OCI-LY3 (cell line): ENCODE measurements at regions not wholly inside any gene's neighbourhood (a gene's known extent, or its start where the extent isn't known, plus 50 kb on each side); places are given as distances from the start of the nearest gene placed in this dataset.
"Not testable (repeated sequence)": the region's sequence is repeated elsewhere in the genome, so short reads cannot be mapped to it uniquely, and the experiment has no call there.

Source experiments
- H2AFZ ChIP-seq: fragments of 200-600, 300-600 bp; shearing (Covaris generic); 2 replicates; pipeline ENCODE4 v1.6.0; 2014; ENCODE audit warnings: antibody characterized with exemption, low read depth, low read length
- H3K27ac ChIP-seq: fragments of 200-600, 300-600 bp; sonication (generic); 2 replicates; pipeline ENCODE4 v1.5.1; 2014; ENCODE audit warnings: mild to moderate bottlenecking, low read length, moderate library complexity, mixed read lengths
- H3K27me3 ChIP-seq: fragments of 200-600, 300-600 bp; sonication (generic); 2 replicates; pipeline ENCODE4 v1.6.1; 2014; ENCODE audit warnings: low read depth, low read length, mixed read lengths
- H3K36me3 ChIP-seq: fragments of 200-600, 300-600 bp; sonication (generic); replicated peaks from 2 replicates; pipeline ENCODE3; 2014; ENCODE audit warnings: low read depth, low read length, mixed read lengths
- H3K4me1 ChIP-seq: fragments of 300-600, 200-600 bp; sonication (generic); 2 replicates; pipeline ENCODE4 v1.6.1; 2014; ENCODE audit warnings: low read length, mixed read lengths
- H3K4me2 ChIP-seq: fragments of 200-600, 300-600 bp; sonication (generic); 2 replicates; pipeline ENCODE4 v1.6.1; 2014; ENCODE audit warnings: low read length, mixed read lengths
- H3K4me3 ChIP-seq: fragments of 300-600, 200-600 bp; sonication (generic); 2 replicates; pipeline ENCODE4 v1.5.1; 2014; ENCODE audit warnings: antibody characterized with exemption, mild to moderate bottlenecking, low read length, moderate library complexity
- H3K79me2 ChIP-seq: fragments of 300-600, 200-600 bp; shearing (Covaris generic); 2 replicates; pipeline ENCODE4 v1.6.1; 2014; ENCODE audit warnings: mild to moderate bottlenecking, low read length, mixed read lengths
- H3K9ac ChIP-seq: fragments of 300-600, 200-600 bp; shearing (Covaris generic); 2 replicates; pipeline ENCODE4 v1.6.0; 2014; ENCODE audit warnings: mild to moderate bottlenecking, low read length, moderate library complexity
- H3K9me3 ChIP-seq: fragments of 200-600, 300-600 bp; shearing (Covaris generic); 2 replicates; pipeline ENCODE4 v1.6.1; 2014; ENCODE audit warnings: low read length, mixed read lengths; ENCODE audit not compliant: insufficient read depth
- H4K20me1 ChIP-seq: fragments of 200-600, 300-600 bp; sonication (generic); 2 replicates; pipeline ENCODE4 v1.6.1; 2016; ENCODE audit warnings: low read length, mixed read lengths; ENCODE audit not compliant: insufficient read depth
- EZH2phosphoT487 ChIP-seq: fragments of 200-600 bp; shearing (Covaris generic); IDR thresholded peaks from 2 replicates; pipeline ENCODE4 v1.6.1; 2018; ENCODE audit warnings: antibody characterized with exemption, mixed run types, low read depth
- TF ChIP-seq, protein P1 (sequence below): fragments of 200-600, 300-600 bp; sonication (generic); IDR thresholded peaks from 2 replicates; pipeline ENCODE4 v1.5.1; 2014; ENCODE audit warnings: antibody characterized with exemption, low read length, low read depth

DNA sequence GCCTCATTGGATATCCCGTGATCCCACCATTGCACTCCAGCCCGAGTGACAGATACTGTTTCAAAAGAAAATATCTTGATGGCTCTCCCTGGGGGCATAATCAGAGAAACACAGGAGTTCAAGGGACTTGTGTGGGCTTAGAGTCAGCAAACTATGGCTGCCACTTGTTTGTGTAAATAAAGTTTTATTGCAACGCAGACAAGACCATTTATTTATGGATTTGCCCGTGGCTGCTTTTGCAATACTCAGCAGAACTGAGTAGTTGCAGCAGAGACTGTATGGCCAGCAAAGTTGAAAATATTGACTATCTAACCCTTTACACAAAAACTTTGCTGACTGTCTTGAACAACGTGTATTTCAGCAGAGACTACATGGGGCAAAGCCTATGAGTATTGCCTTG is 75.5 kb upstream of the GPRC5B start:
- TF ChIP-seq EZH2phosphoT487, result no peak
- TF ChIP-seq, protein P1, sequence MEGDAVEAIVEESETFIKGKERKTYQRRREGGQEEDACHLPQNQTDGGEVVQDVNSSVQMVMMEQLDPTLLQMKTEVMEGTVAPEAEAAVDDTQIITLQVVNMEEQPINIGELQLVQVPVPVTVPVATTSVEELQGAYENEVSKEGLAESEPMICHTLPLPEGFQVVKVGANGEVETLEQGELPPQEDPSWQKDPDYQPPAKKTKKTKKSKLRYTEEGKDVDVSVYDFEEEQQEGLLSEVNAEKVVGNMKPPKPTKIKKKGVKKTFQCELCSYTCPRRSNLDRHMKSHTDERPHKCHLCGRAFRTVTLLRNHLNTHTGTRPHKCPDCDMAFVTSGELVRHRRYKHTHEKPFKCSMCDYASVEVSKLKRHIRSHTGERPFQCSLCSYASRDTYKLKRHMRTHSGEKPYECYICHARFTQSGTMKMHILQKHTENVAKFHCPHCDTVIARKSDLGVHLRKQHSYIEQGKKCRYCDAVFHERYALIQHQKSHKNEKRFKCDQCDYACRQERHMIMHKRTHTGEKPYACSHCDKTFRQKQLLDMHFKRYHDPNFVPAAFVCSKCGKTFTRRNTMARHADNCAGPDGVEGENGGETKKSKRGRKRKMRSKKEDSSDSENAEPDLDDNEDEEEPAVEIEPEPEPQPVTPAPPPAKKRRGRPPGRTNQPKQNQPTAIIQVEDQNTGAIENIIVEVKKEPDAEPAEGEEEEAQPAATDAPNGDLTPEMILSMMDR, result no peak
- H3K9ac ChIP-seq, result no peak overlapping the region
- H4K20me1 ChIP-seq, result no peaks in the 10 kb centered on the region
- no peak overlapping the region for H3K27ac ChIP-seq
- H3K4me1 ChIP-seq, result no peaks in the 10 kb centered on the region
- no peak overlapping the region for H3K4me2 ChIP-seq
- no peaks in the 10 kb centered on the region for H3K79me2 ChIP-seq
- H3K9me3 ChIP-seq, result no peaks in the 10 kb centered on the region
- no peak overlapping the region for H2AFZ ChIP-seq
- H3K27me3 ChIP-seq, result peaks cover 40% of the 10 kb centered on the region
- no peaks in the 10 kb centered on the region for H3K36me3 ChIP-seq
- no peak overlapping the region for H3K4me3 ChIP-seq

GRCh38 chr16:19959736-19960135 is 75.1 kb upstream of the GPRC5B start:
- no peaks in the 10 kb centered on the region for H3K4me1 ChIP-seq
- no peaks in the 10 kb centered on the region for H3K36me3 ChIP-seq
- H3K4me3 ChIP-seq, result no peak overlapping the region
- H3K27ac ChIP-seq, result no peak overlapping the region
- H4K20me1 ChIP-seq, result no peaks in the 10 kb centered on the region
- no peak for TF ChIP-seq EZH2phosphoT487
- TF ChIP-seq, protein P1, result no peak
- no peaks in the 10 kb centered on the region for H3K79me2 ChIP-seq
- peaks cover 40% of the 10 kb centered on the region for H3K27me3 ChIP-seq
- no peak overlapping the region for H2AFZ ChIP-seq
- no peaks in the 10 kb centered on the region for H3K9me3 ChIP-seq
- no peak overlapping the region for H3K9ac ChIP-seq
- H3K4me2 ChIP-seq, result no peak overlapping the region

DNA sequence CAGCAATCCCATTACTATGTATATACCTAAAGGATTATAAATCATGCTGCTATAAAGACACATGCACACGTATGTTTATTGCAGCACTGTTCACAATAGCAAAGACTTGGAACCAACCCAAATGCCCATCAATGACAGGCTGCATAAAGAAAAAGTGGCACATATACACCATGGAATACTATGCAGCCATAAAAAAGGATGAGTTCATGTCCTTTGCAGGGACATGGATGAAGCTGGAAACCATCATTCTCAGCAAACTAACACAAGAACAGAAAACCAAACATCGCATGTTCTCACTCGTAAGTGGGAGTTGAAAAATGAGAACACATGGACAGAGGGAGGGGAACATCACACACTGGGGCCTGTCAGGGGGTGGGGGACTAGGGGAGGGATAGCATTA is 71.2 kb upstream of the GPRC5B start:
- H2AFZ ChIP-seq, H3K4me1 ChIP-seq, H3K27ac ChIP-seq, H3K4me3 ChIP-seq, H3K9me3 ChIP-seq, H3K4me2 ChIP-seq, H3K36me3 ChIP-seq, H3K79me2 ChIP-seq, H4K20me1 ChIP-seq, H3K9ac ChIP-seq: not testable (repeated sequence)
- peaks cover 38% of the 10 kb centered on the region for H3K27me3 ChIP-seq

DNA sequence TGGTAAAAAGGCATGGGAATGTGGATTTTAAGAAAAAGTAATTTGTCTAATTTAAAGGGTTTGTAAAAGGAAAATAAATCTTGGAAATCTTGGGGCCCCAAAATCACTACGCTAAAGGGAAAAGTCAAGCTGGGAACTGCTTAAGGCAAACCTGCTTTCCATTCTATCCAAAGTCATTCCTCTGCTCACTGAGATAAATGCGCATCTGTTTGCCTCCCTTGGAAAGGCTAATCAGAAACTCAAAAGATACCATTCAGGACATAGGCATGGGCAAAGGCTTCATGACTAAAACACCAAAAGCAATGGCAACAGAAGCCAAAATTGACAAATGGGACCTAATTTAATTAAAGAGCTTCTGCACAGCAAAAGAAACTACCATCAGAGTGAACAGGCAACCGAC is 70.4 kb upstream of the GPRC5B start:
- H3K27ac ChIP-seq, H3K4me2 ChIP-seq, H3K9ac ChIP-seq, H3K79me2 ChIP-seq, H4K20me1 ChIP-seq, H2AFZ ChIP-seq, H3K4me1 ChIP-seq, H3K4me3 ChIP-seq, H3K36me3 ChIP-seq, H3K9me3 ChIP-seq: not testable (repeated sequence)
- peaks cover 30% of the 10 kb centered on the region for H3K27me3 ChIP-seq

- Histone ChIP-seq H3K4me3 (no peak overlapping the region), H3K9me3 (no peaks in the 10 kb centered on the region), H3K27ac (no peak overlapping the region), H4K20me1 (no peaks in the 10 kb centered on the region), H3K36me3 (no peaks in the 10 kb centered on the region), H3K27me3 (peaks cover 31% of the 10 kb centered on the region), H3K4me2 (no peak overlapping the region), H3K9ac (no peak overlapping the region), H2AFZ (no peak overlapping the region), H3K4me1 (no peaks in the 10 kb centered on the region), H3K79me2 (no peaks in the 10 kb centered on the region)
- TF ChIP-seq, protein P1, result no peak
- no peak for TF ChIP-seq EZH2phosphoT487
Measured at GRCh38 chr16:19948186-19949104, 63.8 kb upstream of the GPRC5B start.
